Activated T-cell treated with anti-CD3 and anti-CD28 coated beads for 1 hour (primary cell): ENCODE measurements at regions not wholly inside any gene's neighbourhood (a gene's known extent, or its start where the extent isn't known, plus 50 kb on each side); places are given as distances from the start of the nearest gene placed in this dataset.

Experiments
- DNase-seq: peaks from one replicate; pipeline ENCODE4 v3.0.0-alpha.2; 2020; ENCODE audit warnings: low read depth

GRCh38 chr16:66171578-66171977 lies 194.9 kb upstream of the CDH5 start:
- no peak for DNase-seq

- DNase-seq: no peak
Observed at GRCh38 chr16:66170989-66171388, 195.5 kb upstream of the CDH5 start.

DNA sequence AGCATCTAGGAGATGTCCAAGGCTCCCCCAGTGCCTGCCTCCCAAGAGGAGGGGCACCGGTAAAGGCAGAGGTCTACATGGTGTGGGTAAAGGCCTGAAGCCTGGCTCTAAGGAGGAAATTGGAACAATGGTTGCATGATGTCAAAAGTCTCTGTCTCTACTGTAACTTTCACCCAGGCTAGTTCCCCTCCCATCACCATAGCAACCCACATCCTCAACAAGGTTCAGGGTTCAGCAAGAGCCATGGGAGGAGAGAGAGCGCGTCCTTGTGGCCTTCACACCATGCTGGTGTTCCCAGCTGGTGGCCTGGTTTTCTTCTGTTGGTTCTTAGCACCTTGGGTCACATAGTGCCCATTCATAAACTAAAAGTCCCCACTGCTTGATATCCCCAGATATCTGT lies 196.7 kb upstream of the CDH5 start:
- DNase-seq: no peak

GRCh38 chr16:66168777-66169176 lies 197.7 kb upstream of the CDH5 start:
- no peak for DNase-seq

- no peak for DNase-seq
Observed at GRCh38 chr16:66167564-66168291, 198.8 kb upstream of the CDH5 start.

- no peak for DNase-seq
Observed at GRCh38 chr16:66166490-66166889, 200.0 kb upstream of the CDH5 start.

DNA sequence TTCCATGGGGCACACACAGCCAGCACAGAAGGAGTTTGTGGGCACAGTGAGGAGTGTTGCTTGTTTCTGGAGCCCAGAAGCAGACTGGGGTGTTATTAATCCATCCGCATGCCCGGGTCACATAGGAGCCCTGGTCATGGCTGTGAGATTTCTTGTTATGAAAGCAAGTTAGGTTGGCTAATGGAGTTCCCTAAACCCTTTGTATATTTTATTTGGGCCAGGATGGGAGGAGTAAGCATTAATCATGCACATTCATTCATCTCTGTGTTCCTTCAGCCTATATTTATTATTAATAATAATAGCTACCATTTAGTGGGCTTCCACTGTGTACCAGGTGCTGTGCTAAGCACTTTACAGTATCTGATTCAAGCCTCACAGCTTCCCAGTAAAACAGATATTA lies 200.6 kb upstream of the CDH5 start:
- no peak for DNase-seq

DNA sequence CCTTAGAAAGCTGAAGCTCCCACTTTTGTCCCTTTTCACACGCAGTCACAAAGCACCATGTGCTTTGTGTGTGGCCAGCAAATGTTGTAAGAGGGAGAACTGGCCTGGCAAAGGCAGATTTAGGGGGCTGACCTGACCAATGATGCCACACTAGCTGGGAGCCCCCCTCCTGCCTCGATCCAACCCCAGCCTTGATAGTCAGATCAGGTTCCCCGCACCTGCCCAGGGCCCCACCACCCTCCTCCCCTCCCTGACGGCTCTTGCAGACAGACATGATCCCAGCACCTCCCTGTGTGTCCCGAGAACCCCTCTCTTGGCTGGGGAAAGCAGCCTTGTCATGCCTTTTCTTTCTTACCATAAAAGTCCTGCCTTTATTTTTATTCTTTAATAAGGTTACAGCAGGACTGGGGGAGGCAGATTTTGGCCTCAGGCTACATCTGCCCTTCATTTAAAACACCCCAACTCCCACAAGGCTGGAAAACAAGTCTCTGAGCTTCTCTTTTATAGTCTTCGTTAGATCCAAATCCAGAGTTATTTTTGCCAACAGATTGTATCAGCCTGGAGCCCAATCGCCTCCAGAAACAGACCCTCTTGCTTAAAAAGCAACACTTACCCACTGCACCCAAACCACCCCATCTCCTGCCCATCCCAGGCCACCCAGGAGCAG lies 201.8 kb upstream of the CDH5 start:
- DNase-seq: no peak

GRCh38 chr16:66162821-66163220 lies 203.7 kb upstream of the CDH5 start:
- no peak for DNase-seq

- DNase-seq: no peak
Observed at GRCh38 chr16:66161942-66162341, 204.5 kb upstream of the CDH5 start.

- DNase-seq: no peak
Observed at GRCh38 chr16:66161269-66161668, 205.2 kb upstream of the CDH5 start.

GRCh38 chr16:66159987-66160386 lies 206.5 kb upstream of the CDH5 start:
- no peak for DNase-seq

GRCh38 chr16:66156538-66156937 lies 210.0 kb upstream of the CDH5 start:
- no peak for DNase-seq

DNA sequence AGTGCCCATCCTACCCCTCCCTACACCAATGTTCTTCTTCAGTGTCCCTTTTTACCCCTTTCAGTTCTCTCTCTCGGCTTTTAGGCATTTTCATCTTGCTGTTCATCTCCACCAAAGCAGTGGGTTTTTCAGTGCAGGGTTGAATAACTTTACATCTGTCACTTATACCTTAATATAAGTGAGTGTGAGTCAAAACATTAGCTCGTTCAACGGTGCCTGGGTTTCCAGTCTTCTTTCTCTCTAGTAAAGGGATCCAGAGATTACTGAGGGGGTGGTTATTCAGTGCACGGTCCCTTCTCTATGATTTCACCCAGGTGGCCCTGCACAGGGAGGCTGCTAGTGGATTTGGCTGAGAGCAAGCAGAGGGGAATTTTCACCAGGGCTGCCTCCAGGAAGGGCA lies 210.6 kb upstream of the CDH5 start:
- no peak for DNase-seq

DNA sequence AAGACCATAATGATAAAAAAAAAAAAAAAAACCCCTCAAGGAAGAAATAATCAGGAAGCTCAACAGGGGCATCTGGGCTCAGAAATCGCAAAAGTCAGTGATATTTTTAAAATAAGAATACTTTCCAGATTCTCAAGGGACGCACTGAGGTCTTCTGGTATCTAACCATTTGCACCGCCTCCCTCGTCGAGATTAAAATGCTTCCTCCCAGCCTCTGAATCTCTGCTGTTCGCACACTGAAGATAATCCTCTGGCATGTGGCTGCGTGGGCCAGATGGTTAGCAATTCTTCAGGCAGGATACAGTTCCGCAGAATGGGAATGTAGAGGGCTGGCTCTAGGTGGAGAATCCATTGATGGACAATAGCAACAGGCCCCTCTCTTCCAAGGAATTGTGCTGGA lies 211.7 kb upstream of the CDH5 start:
- no peak for DNase-seq

- no peak for DNase-seq
Observed at GRCh38 chr16:66152823-66153393, 213.6 kb upstream of the CDH5 start.

DNA sequence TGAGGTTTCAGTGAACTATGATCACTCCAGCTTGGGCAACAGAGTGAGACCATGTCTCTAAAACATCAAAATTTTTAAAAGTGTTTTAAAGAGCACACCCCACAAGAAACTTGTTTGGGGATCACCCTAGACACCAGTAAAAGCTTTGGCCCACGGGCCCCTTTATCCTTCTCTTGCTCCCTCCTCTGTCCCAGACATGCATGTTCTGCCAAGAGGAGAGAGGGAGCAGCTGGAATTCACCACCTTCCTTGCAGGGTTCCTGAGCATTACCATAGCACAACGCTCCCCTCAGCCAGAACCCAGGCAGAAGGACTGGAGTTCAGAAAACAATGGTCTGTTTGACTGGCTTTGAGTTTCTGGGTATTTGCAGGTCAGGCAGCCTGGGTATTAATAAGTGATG lies 214.3 kb upstream of the CDH5 start:
- DNase-seq: no peak

GRCh38 chr16:66150698-66151482 lies 215.6 kb upstream of the CDH5 start:
- DNase-seq: no peak

- DNase-seq: no peak
Observed at GRCh38 chr16:66147291-66147690, 219.2 kb upstream of the CDH5 start.

DNA sequence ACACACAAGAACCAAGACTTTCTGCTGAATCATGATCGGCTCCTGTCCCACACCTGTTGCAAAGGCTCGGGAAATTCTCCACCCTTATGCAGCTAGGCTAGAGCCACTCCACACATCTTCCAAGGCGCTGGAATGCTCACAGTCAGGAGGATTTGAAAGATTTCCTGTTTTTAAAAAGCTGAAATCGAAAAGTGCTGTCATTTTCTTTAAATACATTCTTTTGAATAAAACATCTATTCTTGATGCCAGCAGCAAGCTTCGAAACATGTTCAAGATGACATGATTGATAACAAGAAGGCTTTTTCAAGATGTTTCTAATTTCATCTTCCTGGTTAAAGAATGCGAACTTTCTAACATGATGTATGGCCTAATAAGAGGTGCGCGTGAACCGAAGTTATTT lies 219.7 kb upstream of the CDH5 start:
- no peak for DNase-seq

DNA sequence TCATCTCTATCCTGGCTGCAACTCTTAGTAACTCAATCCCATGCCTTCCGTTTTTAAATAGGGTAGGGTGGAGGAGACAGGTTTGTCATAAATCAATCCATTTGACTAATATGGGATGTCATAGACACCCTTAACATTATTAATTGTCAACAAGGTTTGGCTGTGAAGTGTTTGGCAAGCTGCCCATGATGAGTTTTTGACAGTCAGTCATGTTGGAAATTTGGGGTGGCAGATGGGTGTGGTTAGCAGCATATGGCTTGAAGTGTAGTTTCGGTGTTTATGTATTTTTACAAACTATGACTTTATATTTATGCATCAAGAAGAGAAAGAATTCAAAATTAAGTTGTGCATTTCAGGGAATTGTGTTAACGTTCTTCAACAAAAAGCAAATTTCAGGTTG lies 221.8 kb upstream of the CDH5 start:
- DNase-seq: no peak

GRCh38 chr16:66143415-66143814 lies 223.1 kb upstream of the CDH5 start:
- DNase-seq: no peak

DNA sequence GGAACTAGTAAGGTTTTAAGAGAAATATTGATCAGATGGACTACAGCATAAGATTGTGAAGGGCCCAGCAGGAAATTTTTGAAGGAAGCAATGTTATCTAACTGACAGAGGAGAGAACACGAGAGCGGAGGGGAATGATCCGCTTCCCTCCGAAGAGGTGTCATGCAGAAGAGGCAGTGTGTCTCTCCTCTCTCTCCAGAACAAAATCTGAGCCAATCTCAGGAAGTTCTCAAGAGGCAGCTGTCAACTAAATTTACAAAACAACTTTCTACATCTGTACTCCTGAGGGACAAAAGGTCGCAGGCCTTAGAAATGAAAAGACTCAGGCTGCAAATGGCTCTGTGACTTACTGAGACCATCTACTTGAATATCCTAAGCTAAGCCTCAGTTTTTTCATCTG lies 224.6 kb upstream of the CDH5 start:
- no peak for DNase-seq
